ENCODE measurements at regions not wholly inside any gene's neighbourhood (a gene's known extent, or its start where the extent isn't known, plus 50 kb on each side); places are given as distances from the start of the nearest gene placed in this dataset.

GRCh38 chr12:87678453-87678852, 350.7 kb downstream of the C12orf50 start:
- TF ChIP-seq CTCF (optimal IDR thresholded peaks at IDR 0.05 in 1 of 3, IDR thresholded peaks at IDR 0.05 in 1 of 3, conservative IDR thresholded peaks at IDR 0.05 in 1 of 3; ENCODE audit: extremely low read depth in 1 of 3, insufficient read depth in 2 of 3, low read length in 3 of 3) = no peak
- no peak for TF ChIP-seq EZH2 (IDR thresholded peaks at IDR 0.05; ENCODE audit: low read length)

Data from keratinocyte (primary cell).